Endothelial cell of umbilical vein (primary cell): ENCODE measurements at regions not wholly inside any gene's neighbourhood (a gene's known extent, or its start where the extent isn't known, plus 50 kb on each side); places are given as distances from the start of the nearest gene placed in this dataset.

Experiments
- BruUV-seq: library from RNA; stranded (reverse); fragments of 400-500 nt; replicated peaks from 2 replicates; lab custom pipeline; 2021; lab: Mats Ljungman, UMichigan
- CTCF ChIA-PET: fragments of 300-600, 350-600 bp; sonication (Branson Sonifier 250); formaldehyde crosslinking; loops from one replicate; lab custom pipeline; 2021; ENCODE audit warnings: antibody characterized with exemption, inconsistent platforms; lab: Charles Lee
- POLR2A ChIA-PET: fragments of 300-600, 350-600 bp; sonication (Branson Sonifier 250); formaldehyde crosslinking; loops from one replicate; lab custom pipeline; 2021; ENCODE audit warnings: antibody characterized with exemption, inconsistent platforms; lab: Charles Lee
- DNase-seq: peaks from one replicate; pipeline ENCODE4 v3.0.0-alpha.2; 2011; ENCODE audit warnings: low read depth, low spot score
- FAIRE-seq: peaks from 2 replicates; lab custom pipeline; 2011; peaks lifted over from hg19 to GRCh38; lab: Jason Lieb, UNC
- H2AFZ ChIP-seq: 2 replicates; pipeline ENCODE4 v1.6.0; 2012; ENCODE audit warnings: low read depth, low read length, control low read depth, inconsistent platforms
- H3K27ac ChIP-seq: 2 replicates; pipeline ENCODE4 v1.5.1; 2011; ENCODE audit warnings: low read depth, mild to moderate bottlenecking, control low read depth, low read length, moderate library complexity; ENCODE audit not compliant: insufficient read depth
- H3K27me3 ChIP-seq, 2 experiments: 2 replicates each; pipeline versions ENCODE4 v1.6.0 to v1.6.1; 2011; ENCODE audit warnings: low read length in 2 of 2, mixed read lengths in 1 of 2; ENCODE audit not compliant: control insufficient read depth in 2 of 2, insufficient read depth in 2 of 2
- H3K36me3 ChIP-seq, 2 experiments: 2 replicates in 1 of 2; 3 replicates in 1 of 2; pipeline ENCODE4 v1.5.1; 2011; ENCODE audit warnings: low read length in 2 of 2, mild to moderate bottlenecking in 1 of 2, moderate library complexity in 1 of 2; ENCODE audit not compliant: control insufficient read depth in 2 of 2, insufficient read depth in 2 of 2; ENCODE audit errors: extremely low read depth in 1 of 2
- H3K4me1 ChIP-seq: 3 replicates; pipeline ENCODE4 v1.5.1; 2011; ENCODE audit warnings: mild to moderate bottlenecking, low read length; ENCODE audit not compliant: control insufficient read depth, insufficient read depth; ENCODE audit errors: extremely low read depth
- H3K4me2 ChIP-seq: 2 replicates; pipeline ENCODE4 v1.6.1; 2011; ENCODE audit warnings: low read length, control low read depth, mixed read lengths; ENCODE audit not compliant: insufficient read depth
- H3K4me3 ChIP-seq, 3 experiments: fragments of 200-600 bp in 1 of 3; sonication (generic), shearing (Covaris generic) in 1 of 3; replicated peaks in 1 of 3; 2 replicates each; pipeline ENCODE4 v1.5.1; 2011 to 2016; ENCODE audit warnings: control low read depth in 3 of 3, low read length in 3 of 3, mild to moderate bottlenecking in 2 of 3, inconsistent platforms in 1 of 3, low read depth in 1 of 3, moderate library complexity in 1 of 3; ENCODE audit not compliant: insufficient read depth in 1 of 3
- H3K79me2 ChIP-seq: 2 replicates; pipeline ENCODE4 v1.6.0; 2012; ENCODE audit warnings: low read length, inconsistent platforms; ENCODE audit not compliant: control insufficient read depth, insufficient read depth
- H3K9ac ChIP-seq: replicated peaks from 2 replicates; pipeline ENCODE3; 2011; ENCODE audit warnings: low read length, control low read depth; ENCODE audit not compliant: insufficient read depth; ENCODE audit errors: extremely low read depth
- H3K9me1 ChIP-seq: replicated peaks from 3 replicates; pipeline ENCODE4 v1.6.0; 2011; ENCODE audit warnings: mild to moderate bottlenecking, low read length; ENCODE audit not compliant: control insufficient read depth, insufficient read depth; ENCODE audit errors: extremely low read depth
- H3K9me3 ChIP-seq: replicated peaks from 2 replicates; pipeline ENCODE4 v1.5.1; 2012; ENCODE audit warnings: low read length, inconsistent platforms; ENCODE audit not compliant: control insufficient read depth, insufficient read depth
- H4K20me1 ChIP-seq: replicated peaks from 2 replicates; pipeline ENCODE3; 2011; ENCODE audit warnings: mild to moderate bottlenecking, low read length; ENCODE audit not compliant: control insufficient read depth, insufficient read depth; ENCODE audit errors: extremely low read depth
- EZH2 ChIP-seq: IDR thresholded peaks from 2 replicates; pipeline ENCODE4 v1.6.1; 2012; ENCODE audit warnings: borderline replicate concordance, low read depth, mild to moderate bottlenecking, moderate library complexity, low read length, inconsistent platforms; ENCODE audit not compliant: severe bottlenecking
- FOS ChIP-seq: IDR thresholded peaks from 2 replicates; pipeline ENCODE4 v1.6.1; 2011; ENCODE audit warnings: mild to moderate bottlenecking, low read length, moderate library complexity, borderline replicate concordance; ENCODE audit not compliant: insufficient read depth
- GATA2 ChIP-seq: IDR thresholded peaks from 2 replicates; pipeline ENCODE4 v1.7.0; 2011; ENCODE audit warnings: low read depth, mild to moderate bottlenecking, moderate library complexity, mixed read lengths, low read length; ENCODE audit not compliant: insufficient read length, insufficient read depth
- JUN ChIP-seq: IDR thresholded peaks from 2 replicates; pipeline ENCODE4 v1.6.1; 2011; ENCODE audit warnings: borderline replicate concordance, low read depth; ENCODE audit not compliant: insufficient read length, insufficient read depth
- MAX ChIP-seq: IDR thresholded peaks from 2 replicates; pipeline ENCODE4 v1.6.1; 2011; ENCODE audit not compliant: insufficient read depth, insufficient read length
- MYC ChIP-seq: IDR thresholded peaks from one replicate; pipeline ENCODE4 v1.6.1; 2011; ENCODE audit warnings: mild to moderate bottlenecking, low read depth, low read length
- POLR2A ChIP-seq: IDR thresholded peaks from 2 replicates; pipeline ENCODE4 v1.6.1; 2012; ENCODE audit warnings: low read depth, mild to moderate bottlenecking, control low read depth, low read length
- POLR2AphosphoS5 ChIP-seq: IDR thresholded peaks from 2 replicates; pipeline ENCODE4 v1.6.1; 2012; ENCODE audit warnings: low read depth, mild to moderate bottlenecking, control low read depth, low read length, moderate library complexity; ENCODE audit not compliant: insufficient read depth
- dilution Hi-C: fragments of 300-500 bp; cut with MboI; formaldehyde crosslinking; loops from one replicate; pipeline ENCODE4 v1.15.0; 2019; ENCODE audit warnings: low sequenced_read_pairs; ENCODE audit not compliant: extremely low pct_ligation_motif_present
- intact Hi-C: fragments of 100-400 bp; cut with micrococcal nuclease; formaldehyde crosslinking; loops from one replicate; pipeline ENCODE4 v1.10.0; 2022
- TF ChIP-seq, protein P1 (sequence below), 2 donors: IDR thresholded peaks; 1 replicate in 1 of 2; 2 replicates in 1 of 2; pipeline ENCODE4 v1.5.1; 2011; ENCODE audit warnings: low read length in 2 of 2, mild to moderate bottlenecking in 2 of 2, moderate library complexity in 2 of 2, control low read depth in 1 of 2, inconsistent platforms in 1 of 2, low read depth in 1 of 2; ENCODE audit not compliant: insufficient read depth in 1 of 2; ENCODE audit errors: extremely low read depth in 1 of 2

- intact Hi-C loops (no loop called here), dilution Hi-C loops (no loop called here)
- Histone ChIP-seq H3K9me1 (no peaks in the 10 kb centered on the region), H3K27me3 (no peaks in the 10 kb centered on the region), H4K20me1 (no peaks in the 10 kb centered on the region), H3K27ac (no peak overlapping the region), H3K36me3 (no peaks in the 10 kb centered on the region), H3K4me1 (no peaks in the 10 kb centered on the region), H3K4me2 (no peak overlapping the region), H3K4me3 (no peak overlapping the region), H3K9ac (no peak overlapping the region), H3K9me3 (no peaks in the 10 kb centered on the region), H2AFZ (no peak overlapping the region), H3K79me2 (no peaks in the 10 kb centered on the region)
- TF ChIP-seq GATA2 (no peak), EZH2 (no peak), MYC (no peak)
- TF ChIP-seq, protein P1, sequence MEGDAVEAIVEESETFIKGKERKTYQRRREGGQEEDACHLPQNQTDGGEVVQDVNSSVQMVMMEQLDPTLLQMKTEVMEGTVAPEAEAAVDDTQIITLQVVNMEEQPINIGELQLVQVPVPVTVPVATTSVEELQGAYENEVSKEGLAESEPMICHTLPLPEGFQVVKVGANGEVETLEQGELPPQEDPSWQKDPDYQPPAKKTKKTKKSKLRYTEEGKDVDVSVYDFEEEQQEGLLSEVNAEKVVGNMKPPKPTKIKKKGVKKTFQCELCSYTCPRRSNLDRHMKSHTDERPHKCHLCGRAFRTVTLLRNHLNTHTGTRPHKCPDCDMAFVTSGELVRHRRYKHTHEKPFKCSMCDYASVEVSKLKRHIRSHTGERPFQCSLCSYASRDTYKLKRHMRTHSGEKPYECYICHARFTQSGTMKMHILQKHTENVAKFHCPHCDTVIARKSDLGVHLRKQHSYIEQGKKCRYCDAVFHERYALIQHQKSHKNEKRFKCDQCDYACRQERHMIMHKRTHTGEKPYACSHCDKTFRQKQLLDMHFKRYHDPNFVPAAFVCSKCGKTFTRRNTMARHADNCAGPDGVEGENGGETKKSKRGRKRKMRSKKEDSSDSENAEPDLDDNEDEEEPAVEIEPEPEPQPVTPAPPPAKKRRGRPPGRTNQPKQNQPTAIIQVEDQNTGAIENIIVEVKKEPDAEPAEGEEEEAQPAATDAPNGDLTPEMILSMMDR (IDR thresholded peaks at IDR 0.05; ENCODE audit: extremely low read depth in 1 of 2, insufficient read depth in 1 of 2, low read depth in 1 of 2, low read length in 2 of 2): no peak
- ChIA-PET CTCF (interaction anchor here (1.1 kb wide), 1 partner anchor 11 kb away, joined by 3 read pairs; no protein-coding TSS in a partner anchor), POLR2A (no interaction called here)
- FAIRE-seq (no peak), DNase-seq (no peak)
- BruUV-seq: no TSS peak
Measured at GRCh38 chr3:144655423-144655822, 683.8 kb downstream of the DIPK2A start.

- no peak overlapping the region for H2AFZ ChIP-seq
- ChIA-PET CTCF (no interaction called here), POLR2A (no interaction called here)
- H3K36me3 ChIP-seq: no peaks in the 10 kb centered on the region
- FAIRE-seq (no peak), DNase-seq (no peak)
- no peak overlapping the region for H3K4me3 ChIP-seq
- no peaks in the 10 kb centered on the region for H3K79me2 ChIP-seq
- dilution Hi-C loops: no loop called here
- H3K9me3 ChIP-seq: no peaks in the 10 kb centered on the region
- intact Hi-C loops: loop anchor here (2.0 kb wide), 1 partner anchor 13 kb away; no protein-coding TSS in a partner anchor
- H3K9me1 ChIP-seq: no peaks in the 10 kb centered on the region
- no peaks in the 10 kb centered on the region for H4K20me1 ChIP-seq
- no peak overlapping the region for H3K4me2 ChIP-seq
- BruUV-seq: no TSS peak
- H3K27ac ChIP-seq: no peak overlapping the region
- TF ChIP-seq POLR2AphosphoS5: no peak
- TF ChIP-seq MYC: no peak
- no peak for TF ChIP-seq JUN
- TF ChIP-seq, protein P1 (IDR thresholded peaks at IDR 0.05; ENCODE audit: extremely low read depth in 1 of 2, insufficient read depth in 1 of 2, low read depth in 1 of 2, low read length in 2 of 2): no peak
- no peak for TF ChIP-seq POLR2A
- no peak for TF ChIP-seq MAX
- TF ChIP-seq GATA2: no peak
- TF ChIP-seq EZH2: no peak
- TF ChIP-seq FOS: no peak
- no peaks in the 10 kb centered on the region for H3K4me1 ChIP-seq
- H3K9ac ChIP-seq: no peak overlapping the region
- no peaks in the 10 kb centered on the region for H3K27me3 ChIP-seq
Measured at GRCh38 chr3:144660186-144660585, 688.6 kb downstream of the DIPK2A start.
